Neural cell (in vitro differentiated cells): ENCODE measurements at regions not wholly inside any gene's neighbourhood (a gene's known extent, or its start where the extent isn't known, plus 50 kb on each side); places are given as distances from the start of the nearest gene placed in this dataset.

Source experiments
- CTCF ChIP-seq: fragments of 450-650 bp; IDR thresholded peaks from 2 replicates; pipeline ENCODE4 v1.5.1; 2014; ENCODE audit warnings: antibody characterized with exemption, mild to moderate bottlenecking, moderate library complexity; ENCODE audit not compliant: poor library complexity, severe bottlenecking
- EP300 ChIP-seq: fragments of 450-650 bp; conservative IDR thresholded peaks from 2 replicates; pipeline ENCODE4 v1.6.1; 2014; ENCODE audit warnings: antibody characterized with exemption, mild to moderate bottlenecking, moderate library complexity; ENCODE audit not compliant: poor library complexity, severe bottlenecking
- EZH2 ChIP-seq: fragments of 200-600, 300-800 bp; shearing (Covaris generic), sonication (generic); IDR thresholded peaks from 2 replicates; pipeline ENCODE4 v1.6.1; 2014; ENCODE audit warnings: antibody characterized with exemption, low read length, borderline replicate concordance, mild to moderate bottlenecking; ENCODE audit not compliant: insufficient read depth, poor library complexity, severe bottlenecking
- MXI1 ChIP-seq: fragments of 450-650 bp; conservative IDR thresholded peaks from 2 replicates; pipeline ENCODE4 v1.6.1; 2014; ENCODE audit warnings: antibody characterized with exemption, mild to moderate bottlenecking; ENCODE audit not compliant: poor library complexity, severe bottlenecking
- POLR2AphosphoS5 ChIP-seq: IDR thresholded peaks from 2 replicates; pipeline ENCODE4 v1.6.1; 2012
- RAD21 ChIP-seq: fragments of 450-650 bp; conservative IDR thresholded peaks from 2 replicates; pipeline ENCODE4 v1.6.1; 2014; ENCODE audit warnings: antibody characterized with exemption, mild to moderate bottlenecking, moderate library complexity
- REST ChIP-seq: IDR thresholded peaks from 2 replicates; pipeline ENCODE4 v1.6.1; 2012; ENCODE audit warnings: borderline replicate concordance
- TAF1 ChIP-seq: IDR thresholded peaks from 2 replicates; pipeline ENCODE4 v1.6.1; 2012; ENCODE audit warnings: low read depth

- no peak for TF ChIP-seq CTCF
- TF ChIP-seq RAD21 = no peak
- TF ChIP-seq EP300 = no peak
- TF ChIP-seq EZH2 = no peak
- no peak for TF ChIP-seq POLR2AphosphoS5
- no peak for TF ChIP-seq REST
- TF ChIP-seq TAF1 = no peak
- TF ChIP-seq MXI1 = no peak
Measured at GRCh38 chr10:33423154-33423529, 88.7 kb upstream of the NRP1 start.
